ENCODE measurements at regions not wholly inside any gene's neighbourhood (a gene's known extent, or its start where the extent isn't known, plus 50 kb on each side); places are given as distances from the start of the nearest gene placed in this dataset.

- TF ChIP-seq REST (IDR thresholded peaks at IDR 0.05), result no peak
- TF ChIP-seq CTCF (IDR thresholded peaks at IDR 0.05; ENCODE audit: low read depth, low read length, missing input control), result no peak
- TF ChIP-seq MAX (IDR thresholded peaks at IDR 0.05), result no peak
- no peak for TF ChIP-seq ZBTB33 (IDR thresholded peaks at IDR 0.05)
- TF ChIP-seq ATF3 (IDR thresholded peaks at IDR 0.05), result no peak
- TF ChIP-seq SP1 (IDR thresholded peaks at IDR 0.05), result no peak
- no peak for TF ChIP-seq FOXA1 (IDR thresholded peaks at IDR 0.05)
- no peak for TF ChIP-seq YY1 (IDR thresholded peaks at IDR 0.05)
Measured at GRCh38 chr11:112400476-112401014, 139.9 kb upstream of the PLET1 start.

Data from liver (tissue), 3 donors.